Esophagus muscularis mucosa (tissue), 3 donors: ENCODE measurements at regions not wholly inside any gene's neighbourhood (a gene's known extent, or its start where the extent isn't known, plus 50 kb on each side); places are given as distances from the start of the nearest gene placed in this dataset.

Experiments used
- POLR2A ChIP-seq: fragments of 450-650 bp; IDR thresholded peaks from one replicate; pipeline ENCODE4 v1.6.1; 2017; ENCODE audit warnings: antibody characterized with exemption, moderate library complexity, mild to moderate bottlenecking, low read depth
- POLR2AphosphoS5 ChIP-seq, 2 donors: sonication (generic); formaldehyde crosslinking; IDR thresholded peaks; one replicate each; pipeline ENCODE4 v1.6.1; 2017; ENCODE audit warnings: antibody characterized with exemption in 2 of 2
- TF ChIP-seq, protein P1 (sequence below), 3 experiments: fragments of 200-600 bp in 2 of 3; fragments of 450-650 bp in 1 of 3; sonication (generic) in 2 of 3; IDR thresholded peaks; one replicate each; pipeline ENCODE4 v1.5.1; 2017 to 2019; ENCODE audit warnings: antibody characterized with exemption in 3 of 3, mild to moderate bottlenecking in 2 of 3, moderate library complexity in 1 of 3

DNA sequence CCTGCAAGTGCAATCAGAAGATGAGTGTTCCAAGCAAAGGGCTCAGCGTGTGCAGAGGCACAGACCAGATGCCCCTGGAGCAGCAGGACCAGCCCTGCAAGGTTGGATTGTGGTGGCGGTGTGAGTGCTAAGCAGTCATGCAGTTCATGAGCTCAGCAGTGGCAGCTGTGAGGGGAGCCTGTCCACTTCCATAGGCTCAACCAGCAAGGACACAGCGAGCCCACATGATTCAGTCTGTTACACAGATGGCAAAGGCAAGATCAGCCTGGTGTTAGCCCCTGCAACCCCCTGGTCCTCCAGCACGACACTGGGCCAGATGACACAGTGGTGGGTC is 95.9 kb upstream of the PRR23E start:
- TF ChIP-seq, protein P1, sequence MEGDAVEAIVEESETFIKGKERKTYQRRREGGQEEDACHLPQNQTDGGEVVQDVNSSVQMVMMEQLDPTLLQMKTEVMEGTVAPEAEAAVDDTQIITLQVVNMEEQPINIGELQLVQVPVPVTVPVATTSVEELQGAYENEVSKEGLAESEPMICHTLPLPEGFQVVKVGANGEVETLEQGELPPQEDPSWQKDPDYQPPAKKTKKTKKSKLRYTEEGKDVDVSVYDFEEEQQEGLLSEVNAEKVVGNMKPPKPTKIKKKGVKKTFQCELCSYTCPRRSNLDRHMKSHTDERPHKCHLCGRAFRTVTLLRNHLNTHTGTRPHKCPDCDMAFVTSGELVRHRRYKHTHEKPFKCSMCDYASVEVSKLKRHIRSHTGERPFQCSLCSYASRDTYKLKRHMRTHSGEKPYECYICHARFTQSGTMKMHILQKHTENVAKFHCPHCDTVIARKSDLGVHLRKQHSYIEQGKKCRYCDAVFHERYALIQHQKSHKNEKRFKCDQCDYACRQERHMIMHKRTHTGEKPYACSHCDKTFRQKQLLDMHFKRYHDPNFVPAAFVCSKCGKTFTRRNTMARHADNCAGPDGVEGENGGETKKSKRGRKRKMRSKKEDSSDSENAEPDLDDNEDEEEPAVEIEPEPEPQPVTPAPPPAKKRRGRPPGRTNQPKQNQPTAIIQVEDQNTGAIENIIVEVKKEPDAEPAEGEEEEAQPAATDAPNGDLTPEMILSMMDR (IDR thresholded peaks at IDR 0.05), result no peak
- TF ChIP-seq POLR2A (no peak), POLR2AphosphoS5 (IDR thresholded peaks at IDR 0.05) (no peak)
